CD4-positive, alpha-beta T cell (primary cell): ENCODE measurements at regions not wholly inside any gene's neighbourhood (a gene's known extent, or its start where the extent isn't known, plus 50 kb on each side); places are given as distances from the start of the nearest gene placed in this dataset.

Source experiments
- ATAC-seq: fragments of 200-7000 bp; cut with Tn5 transposase; one replicate; pipeline ENCODE4 v1.10.0; 2022; ENCODE audit warnings: mild to moderate bottlenecking; ENCODE audit not compliant: poor library complexity
- CTCF ChIA-PET: fragments of 350-600 bp; sonication (Branson Sonifier 250); formaldehyde crosslinking; loops from one replicate; lab custom pipeline; 2021; ENCODE audit warnings: antibody characterized with exemption, inconsistent platforms; lab: Charles Lee
- POLR2A ChIA-PET: fragments of 350-600 bp; sonication (Branson Sonifier 250); formaldehyde crosslinking; loops from one replicate; lab custom pipeline; 2021; ENCODE audit warnings: antibody characterized with exemption, inconsistent platforms; lab: Charles Lee
- DNase-seq, 14 experiments: peaks; one replicate each; pipeline ENCODE4 v3.0.0-alpha.2; 2013 to 2020; ENCODE audit warnings: mixed read lengths in 2 of 14
- H3K27ac ChIP-seq, 2 donors: one replicate each; pipeline versions ENCODE4 v1.5.1 to v1.7.0; 2013; ENCODE audit warnings: low read length in 2 of 2, low read depth in 1 of 2, mild to moderate bottlenecking in 1 of 2
- H3K27me3 ChIP-seq, 2 experiments: 1 replicate in 1 of 2; 2 replicates in 1 of 2; pipeline versions ENCODE4 v1.6.1 to v1.7.0; 2013; ENCODE audit warnings: low read length in 2 of 2, control low read depth in 1 of 2, mild to moderate bottlenecking in 1 of 2, moderate library complexity in 1 of 2; ENCODE audit not compliant: insufficient read depth in 2 of 2, control insufficient read depth in 1 of 2
- H3K36me3 ChIP-seq: one replicate; pipeline ENCODE4 v1.6.1; 2013; ENCODE audit warnings: low read length, control low read depth; ENCODE audit not compliant: insufficient read depth
- H3K4me1 ChIP-seq: one replicate; pipeline ENCODE4 v1.6.1; 2013; ENCODE audit warnings: low read length, control low read depth; ENCODE audit not compliant: insufficient read depth
- H3K4me3 ChIP-seq: one replicate; pipeline ENCODE4 v1.5.1; 2013; ENCODE audit warnings: mild to moderate bottlenecking, low read length, moderate library complexity
- H3K9me3 ChIP-seq, 2 experiments: 1 replicate in 1 of 2; 2 replicates in 1 of 2; pipeline versions ENCODE4 v1.6.1 to v1.7.0; 2013; ENCODE audit warnings: low read length in 2 of 2, mild to moderate bottlenecking in 2 of 2, control low read depth in 1 of 2, moderate library complexity in 1 of 2; ENCODE audit not compliant: control insufficient read depth in 1 of 2, insufficient read depth in 1 of 2
- H3K27ac Mint-ChIP-seq: one replicate; pipeline ENCODE4 v1.8.0; 2020; ENCODE audit warnings: mixed read lengths
- H3K27me3 Mint-ChIP-seq: one replicate; pipeline ENCODE4 v1.8.0; 2021; ENCODE audit warnings: mixed read lengths
- H3K36me3 Mint-ChIP-seq: one replicate; pipeline ENCODE4 v1.8.0; 2021; ENCODE audit warnings: low read depth, mixed read lengths
- H3K4me1 Mint-ChIP-seq: one replicate; pipeline ENCODE4 v1.8.0; 2021; ENCODE audit warnings: low read depth, mixed read lengths
- H3K4me3 Mint-ChIP-seq: one replicate; pipeline ENCODE4 v1.8.0; 2020; ENCODE audit warnings: mild to moderate bottlenecking, mixed read lengths
- H3K9me3 Mint-ChIP-seq: one replicate; pipeline ENCODE4 v1.8.0; 2020; ENCODE audit warnings: mixed read lengths
- intact Hi-C, 2 experiments: fragments of 100-400 bp; cut with DNase I in 1 of 2; cut with micrococcal nuclease in 1 of 2; formaldehyde crosslinking; loops; one replicate each; pipeline versions ENCODE4 v1.15.1 to v1.9.0; 2023 to 2025; cut with DNase I, micrococcal nuclease
- TF ChIP-seq, protein P1 (sequence below): fragments of 200-600 bp; IDR thresholded peaks from one replicate; pipeline ENCODE4 v1.8.0; 2022; ENCODE audit warnings: antibody characterized with exemption, mild to moderate bottlenecking

DNA sequence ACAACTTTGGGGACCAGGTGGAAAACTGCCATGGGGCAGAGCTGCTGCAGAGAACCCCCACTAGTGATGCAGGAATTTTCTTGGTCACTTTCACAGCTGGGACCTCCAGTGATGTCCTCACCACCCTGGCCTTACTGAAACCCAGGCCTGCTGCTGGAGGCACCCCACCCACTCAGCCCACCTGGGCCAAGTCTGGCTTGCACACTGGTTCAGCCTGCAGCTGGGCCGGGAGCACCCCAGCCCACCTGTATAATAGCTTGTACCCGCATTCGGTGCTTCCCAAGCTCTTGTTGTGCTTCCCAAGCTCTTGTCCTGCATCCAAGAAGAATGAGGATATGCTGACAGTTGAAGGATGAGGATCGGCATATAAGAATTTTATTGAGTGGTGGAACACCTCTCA lies 86.4 kb upstream of the ZMAT1 start:
- Mint-ChIP-seq H3K4me3 (no peak overlapping the region), H3K27me3 (peaks cover 4% of the 10 kb centered on the region), H3K27ac (no peak overlapping the region), H3K4me1 (no peaks in the 10 kb centered on the region), H3K9me3 (peaks cover 7% of the 10 kb centered on the region), H3K36me3 (no peaks in the 10 kb centered on the region)
- DNase-seq (no peak), ATAC-seq (no peak)
- Histone ChIP-seq H3K4me1 (no peaks in the 10 kb centered on the region), H3K27me3 (no peaks in the 10 kb centered on the region), H3K27ac (no peak overlapping the region), H3K9me3 (no peaks in the 10 kb centered on the region), H3K4me3 (no peak overlapping the region), H3K36me3 (no peaks in the 10 kb centered on the region)
- TF ChIP-seq, protein P1, sequence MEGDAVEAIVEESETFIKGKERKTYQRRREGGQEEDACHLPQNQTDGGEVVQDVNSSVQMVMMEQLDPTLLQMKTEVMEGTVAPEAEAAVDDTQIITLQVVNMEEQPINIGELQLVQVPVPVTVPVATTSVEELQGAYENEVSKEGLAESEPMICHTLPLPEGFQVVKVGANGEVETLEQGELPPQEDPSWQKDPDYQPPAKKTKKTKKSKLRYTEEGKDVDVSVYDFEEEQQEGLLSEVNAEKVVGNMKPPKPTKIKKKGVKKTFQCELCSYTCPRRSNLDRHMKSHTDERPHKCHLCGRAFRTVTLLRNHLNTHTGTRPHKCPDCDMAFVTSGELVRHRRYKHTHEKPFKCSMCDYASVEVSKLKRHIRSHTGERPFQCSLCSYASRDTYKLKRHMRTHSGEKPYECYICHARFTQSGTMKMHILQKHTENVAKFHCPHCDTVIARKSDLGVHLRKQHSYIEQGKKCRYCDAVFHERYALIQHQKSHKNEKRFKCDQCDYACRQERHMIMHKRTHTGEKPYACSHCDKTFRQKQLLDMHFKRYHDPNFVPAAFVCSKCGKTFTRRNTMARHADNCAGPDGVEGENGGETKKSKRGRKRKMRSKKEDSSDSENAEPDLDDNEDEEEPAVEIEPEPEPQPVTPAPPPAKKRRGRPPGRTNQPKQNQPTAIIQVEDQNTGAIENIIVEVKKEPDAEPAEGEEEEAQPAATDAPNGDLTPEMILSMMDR, result no peak
- ChIA-PET CTCF (no interaction called here), POLR2A (interaction anchor here (0.7 kb wide), 1 partner anchor 20 kb away, joined by 3 read pairs; no protein-coding TSS in a partner anchor)
- intact Hi-C loops, result no loop called here

DNA sequence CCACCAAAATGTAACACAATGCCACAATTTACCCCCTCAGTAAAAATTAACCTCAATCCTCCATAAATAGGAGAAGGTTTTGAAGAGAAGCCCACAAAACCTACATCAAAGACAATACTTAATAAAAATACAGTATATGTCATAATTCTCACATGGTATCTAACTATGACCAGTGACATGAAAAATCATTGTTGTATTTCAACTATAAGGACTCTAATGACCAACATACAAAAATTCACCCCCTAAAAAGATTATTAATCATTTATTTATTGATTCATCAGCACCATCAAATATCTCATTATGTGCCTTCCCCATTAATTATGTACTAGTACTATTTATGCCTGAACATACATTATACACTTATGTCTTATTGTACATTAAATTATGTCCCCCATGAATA lies 77.1 kb upstream of the ZMAT1 start:
- Histone ChIP-seq H3K36me3 (no peaks in the 10 kb centered on the region), H3K27me3 (no peaks in the 10 kb centered on the region), H3K9me3 (no peaks in the 10 kb centered on the region), H3K4me1 (no peaks in the 10 kb centered on the region), H3K27ac (no peak overlapping the region), H3K4me3 (no peak overlapping the region)
- ChIA-PET POLR2A (no interaction called here), CTCF (no interaction called here)
- Mint-ChIP-seq H3K4me3 (no peak overlapping the region), H3K36me3 (no peaks in the 10 kb centered on the region), H3K9me3 (no peaks in the 10 kb centered on the region), H3K27ac (no peak overlapping the region), H3K27me3 (no peaks in the 10 kb centered on the region), H3K4me1 (no peaks in the 10 kb centered on the region)
- ATAC-seq (no peak), DNase-seq (no peak)
- intact Hi-C loops, result no loop called here
- TF ChIP-seq, protein P1, result no peak

DNA sequence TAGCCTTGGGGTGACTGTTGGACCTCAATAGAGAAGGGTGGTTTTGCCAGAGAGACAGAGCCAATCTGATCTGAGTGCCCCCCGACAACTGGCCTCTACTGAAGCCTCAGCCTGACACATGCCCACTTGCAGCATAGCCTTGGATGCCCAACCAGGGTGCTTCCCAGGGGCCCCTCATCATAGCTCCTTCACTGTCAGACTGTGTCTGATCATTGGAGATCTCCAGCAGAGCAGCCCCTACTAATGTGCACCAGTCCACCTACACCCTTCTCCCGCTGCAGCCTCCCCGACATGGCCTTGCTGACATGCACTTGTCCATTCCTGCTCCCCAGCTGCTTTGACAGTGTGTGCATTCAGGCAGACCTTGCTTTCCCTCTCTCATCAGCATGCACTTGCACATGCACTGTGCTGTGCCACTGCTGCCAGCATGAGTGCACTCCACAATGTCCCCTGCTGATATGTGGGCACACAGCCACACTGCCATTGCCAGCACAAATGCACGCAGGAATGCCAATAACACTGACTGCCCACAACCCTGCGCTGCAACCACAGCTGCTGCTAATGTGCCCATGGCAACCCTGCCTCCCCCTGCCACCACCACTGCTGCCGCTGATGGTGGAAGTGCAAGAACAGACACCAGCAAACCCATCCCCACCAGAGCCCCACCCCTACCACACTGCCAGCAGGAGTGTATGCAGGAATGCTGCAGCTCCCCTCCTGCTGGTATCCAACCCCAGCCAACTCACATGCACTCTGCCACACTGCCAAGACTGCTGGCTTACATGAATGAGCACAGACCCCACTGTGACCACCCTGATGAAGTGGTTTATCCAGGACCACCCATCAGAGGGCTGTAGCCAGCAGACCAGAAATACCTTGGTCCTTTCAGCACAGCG lies 68.1 kb upstream of the ZMAT1 start:
- H3K27me3 Mint-ChIP-seq, result peaks cover 5% of the 10 kb centered on the region
- CTCF ChIA-PET, result no interaction called here
- POLR2A ChIA-PET, result no interaction called here
- Histone ChIP-seq H3K4me3 (no peak overlapping the region), H3K27ac (no peak overlapping the region), H3K4me1 (no peaks in the 10 kb centered on the region), H3K36me3 (no peaks in the 10 kb centered on the region), H3K9me3 (no peaks in the 10 kb centered on the region), H3K27me3 (no peaks in the 10 kb centered on the region)
- H3K9me3 Mint-ChIP-seq, result no peaks in the 10 kb centered on the region
- DNase-seq (no peak), ATAC-seq (no peak)
- TF ChIP-seq, protein P1, result no peak
- no peaks in the 10 kb centered on the region for H3K36me3 Mint-ChIP-seq
- no peak overlapping the region for H3K27ac Mint-ChIP-seq
- intact Hi-C loops, result no loop called here
- H3K4me1 Mint-ChIP-seq, result no peaks in the 10 kb centered on the region
- no peak overlapping the region for H3K4me3 Mint-ChIP-seq
